DND-41 (cell line): ENCODE measurements at regions not wholly inside any gene's neighbourhood (a gene's known extent, or its start where the extent isn't known, plus 50 kb on each side); places are given as distances from the start of the nearest gene placed in this dataset.

Source experiments
- ATAC-seq: fragments of 200-7000 bp; cut with Tn5 transposase; 3 replicates; pipeline ENCODE4 v1.9.1; 2021; ENCODE audit warnings: low read depth; ENCODE audit not compliant: insufficient read depth
- DNase-seq: peaks from one replicate; pipeline ENCODE4 v3.0.0-alpha.2; 2020
- H2AFZ ChIP-seq: 2 replicates; pipeline ENCODE4 v1.6.0; 2012; ENCODE audit warnings: low read depth, low read length
- H3K27ac ChIP-seq: 2 replicates; pipeline ENCODE4 v1.5.1; 2012; ENCODE audit warnings: low read length, inconsistent platforms
- H3K27me3 ChIP-seq: fragments of 200-600 bp; sonication (generic); 2 replicates; pipeline ENCODE4 v1.6.0; 2012; ENCODE audit warnings: low read length, mild to moderate bottlenecking, inconsistent platforms; ENCODE audit not compliant: insufficient read depth, poor library complexity
- H3K36me3 ChIP-seq: 2 replicates; pipeline ENCODE4 v1.5.1; 2012; ENCODE audit warnings: low read length, inconsistent platforms; ENCODE audit not compliant: insufficient read depth
- H3K4me1 ChIP-seq: 2 replicates; pipeline ENCODE4 v1.5.1; 2012; ENCODE audit warnings: mild to moderate bottlenecking, low read length; ENCODE audit not compliant: insufficient read depth
- H3K4me2 ChIP-seq: 2 replicates; pipeline ENCODE4 v1.6.0; 2012; ENCODE audit warnings: mild to moderate bottlenecking, moderate library complexity, low read length, inconsistent platforms; ENCODE audit not compliant: insufficient read depth
- H3K4me3 ChIP-seq, 2 experiments: fragments of 200-600 bp in 1 of 2; shearing (Covaris generic) in 1 of 2; 2 replicates each; pipeline ENCODE4 v1.5.1; 2012 to 2016; ENCODE audit warnings: inconsistent platforms in 2 of 2, low read length in 2 of 2, mild to moderate bottlenecking in 2 of 2, low read depth in 1 of 2, moderate library complexity in 1 of 2
- H3K79me2 ChIP-seq: 2 replicates; pipeline ENCODE4 v1.6.0; 2012; ENCODE audit warnings: low read length, inconsistent platforms; ENCODE audit not compliant: insufficient read depth
- H3K9ac ChIP-seq: 2 replicates; pipeline ENCODE4 v1.6.0; 2012; ENCODE audit warnings: low read depth, mild to moderate bottlenecking, inconsistent platforms, low read length, moderate library complexity
- H3K9me3 ChIP-seq: 2 replicates; pipeline ENCODE4 v1.5.1; 2012; ENCODE audit warnings: low read length, moderate library complexity, mild to moderate bottlenecking, inconsistent platforms; ENCODE audit not compliant: insufficient read depth, severe bottlenecking
- H4K20me1 ChIP-seq: 2 replicates; pipeline ENCODE4 v1.6.0; 2012; ENCODE audit warnings: low read length; ENCODE audit not compliant: insufficient read depth
- EZH2 ChIP-seq: IDR thresholded peaks from 3 replicates; pipeline ENCODE4 v1.6.1; 2012; ENCODE audit warnings: borderline replicate concordance, low read depth, mild to moderate bottlenecking, moderate library complexity, low read length, inconsistent platforms; ENCODE audit not compliant: severe bottlenecking
- TF ChIP-seq, protein P1 (sequence below): IDR thresholded peaks from 2 replicates; pipeline ENCODE4 v1.5.1; 2012; ENCODE audit warnings: borderline replicate concordance, low read length, moderate library complexity, mild to moderate bottlenecking; ENCODE audit not compliant: poor library complexity, severe bottlenecking; ENCODE audit errors: extremely low read depth

DNA sequence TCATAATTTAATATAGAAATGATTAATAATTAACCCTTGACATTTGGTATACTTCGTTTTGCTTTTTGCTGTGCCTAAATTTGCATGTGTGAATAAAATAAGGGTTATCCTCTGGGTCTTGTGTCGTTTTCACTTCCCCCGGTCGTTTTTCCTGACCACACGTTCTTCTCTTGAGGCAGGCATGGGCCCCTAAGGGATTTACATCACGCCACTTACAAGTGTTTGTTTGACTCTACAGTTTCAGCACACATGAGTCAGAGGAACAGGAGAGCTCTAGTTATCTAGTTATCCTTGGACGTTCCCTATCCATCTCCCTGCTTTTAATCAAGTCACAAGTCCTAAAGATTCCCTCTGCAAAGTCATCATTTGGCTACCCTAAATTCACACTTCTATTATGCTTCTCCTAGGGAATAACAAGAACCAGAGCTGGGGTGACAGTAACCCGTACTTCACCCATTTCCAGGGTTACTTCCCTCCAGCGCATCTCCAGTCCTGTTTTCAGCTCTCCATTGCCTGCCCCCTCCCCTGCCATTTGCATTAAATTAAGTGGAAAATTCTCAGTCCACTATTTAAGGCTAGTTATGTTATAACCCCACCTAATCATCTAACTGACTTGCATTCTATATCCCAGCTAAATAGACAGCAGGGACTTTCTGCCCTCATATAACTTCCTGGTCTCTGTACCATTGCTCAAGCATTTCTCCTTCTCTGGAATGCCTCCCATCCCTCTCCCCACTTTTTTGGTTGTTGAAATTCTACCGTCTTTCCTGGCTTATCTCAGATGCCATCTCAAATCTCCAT is 206.9 kb downstream of the PTEN start:
- H3K27ac ChIP-seq, result no peak overlapping the region
- no peak for TF ChIP-seq EZH2
- TF ChIP-seq, protein P1, sequence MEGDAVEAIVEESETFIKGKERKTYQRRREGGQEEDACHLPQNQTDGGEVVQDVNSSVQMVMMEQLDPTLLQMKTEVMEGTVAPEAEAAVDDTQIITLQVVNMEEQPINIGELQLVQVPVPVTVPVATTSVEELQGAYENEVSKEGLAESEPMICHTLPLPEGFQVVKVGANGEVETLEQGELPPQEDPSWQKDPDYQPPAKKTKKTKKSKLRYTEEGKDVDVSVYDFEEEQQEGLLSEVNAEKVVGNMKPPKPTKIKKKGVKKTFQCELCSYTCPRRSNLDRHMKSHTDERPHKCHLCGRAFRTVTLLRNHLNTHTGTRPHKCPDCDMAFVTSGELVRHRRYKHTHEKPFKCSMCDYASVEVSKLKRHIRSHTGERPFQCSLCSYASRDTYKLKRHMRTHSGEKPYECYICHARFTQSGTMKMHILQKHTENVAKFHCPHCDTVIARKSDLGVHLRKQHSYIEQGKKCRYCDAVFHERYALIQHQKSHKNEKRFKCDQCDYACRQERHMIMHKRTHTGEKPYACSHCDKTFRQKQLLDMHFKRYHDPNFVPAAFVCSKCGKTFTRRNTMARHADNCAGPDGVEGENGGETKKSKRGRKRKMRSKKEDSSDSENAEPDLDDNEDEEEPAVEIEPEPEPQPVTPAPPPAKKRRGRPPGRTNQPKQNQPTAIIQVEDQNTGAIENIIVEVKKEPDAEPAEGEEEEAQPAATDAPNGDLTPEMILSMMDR, result no peak

DNA sequence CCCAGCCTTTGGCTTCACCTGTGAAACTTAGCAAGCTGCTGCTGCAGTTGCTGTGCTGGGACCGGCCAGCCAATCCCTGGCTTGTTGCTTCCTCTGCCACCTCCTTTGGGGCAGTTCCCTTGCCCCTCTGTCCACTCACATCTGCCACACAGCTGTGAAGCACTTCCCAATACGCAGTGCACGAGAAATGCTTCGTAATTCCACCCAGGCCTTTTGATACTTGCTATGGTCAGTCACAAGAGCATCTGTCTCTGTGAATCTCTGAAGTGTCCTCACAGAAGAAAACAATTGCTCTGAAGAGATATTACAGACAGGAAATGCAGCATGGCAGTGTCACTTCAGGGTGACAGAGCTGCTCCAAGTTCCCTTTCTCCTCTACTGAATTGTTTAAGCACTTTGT is 208.5 kb downstream of the PTEN start:
- Histone ChIP-seq H4K20me1 (no peaks in the 10 kb centered on the region), H3K9me3 (no peaks in the 10 kb centered on the region), H3K4me1 (peaks cover 40% of the 10 kb centered on the region), H3K9ac (no peak overlapping the region), H3K4me2 (no peak overlapping the region), H3K27ac (peak overlapping the region; percentile 34), H3K36me3 (no peaks in the 10 kb centered on the region), H3K27me3 (no peaks in the 10 kb centered on the region), H3K4me3 (no peak overlapping the region), H2AFZ (peak overlapping the region; percentile 18), H3K79me2 (no peaks in the 10 kb centered on the region)
- TF ChIP-seq EZH2, result no peak
- TF ChIP-seq, protein P1, result no peak
- DNase-seq (no peak), ATAC-seq (no peak)

More for the DNA sequence above, 206.9 kb downstream of the PTEN start:
- H4K20me1 ChIP-seq, result no peaks in the 10 kb centered on the region
- no peak overlapping the region for H2AFZ ChIP-seq
- no peaks in the 10 kb centered on the region for H3K9me3 ChIP-seq
- no peak for ATAC-seq
- H3K79me2 ChIP-seq, result no peaks in the 10 kb centered on the region
- H3K4me2 ChIP-seq, result no peak overlapping the region
- DNase-seq, result no peak
- H3K4me3 ChIP-seq, result no peak overlapping the region
- no peaks in the 10 kb centered on the region for H3K36me3 ChIP-seq
- H3K9ac ChIP-seq, result no peak overlapping the region
- H3K27me3 ChIP-seq, result no peaks in the 10 kb centered on the region
- peaks cover 56% of the 10 kb centered on the region for H3K4me1 ChIP-seq

- no peaks in the 10 kb centered on the region for H3K9me3 ChIP-seq
- TF ChIP-seq, protein P1, result no peak
- no peak for TF ChIP-seq EZH2
- no peak overlapping the region for H3K4me2 ChIP-seq
- H3K9ac ChIP-seq, result no peak overlapping the region
- H3K27ac ChIP-seq, result no peak overlapping the region
- peaks cover 24% of the 10 kb centered on the region for H3K4me1 ChIP-seq
- no peak for DNase-seq
- no peaks in the 10 kb centered on the region for H3K27me3 ChIP-seq
- no peaks in the 10 kb centered on the region for H3K79me2 ChIP-seq
- no peak overlapping the region for H3K4me3 ChIP-seq
- H2AFZ ChIP-seq, result no peak overlapping the region
- no peaks in the 10 kb centered on the region for H4K20me1 ChIP-seq
- ATAC-seq, result no peak
- no peaks in the 10 kb centered on the region for H3K36me3 ChIP-seq
Measured at GRCh38 chr10:88073682-88074081, 210.3 kb downstream of the PTEN start.
